H9 (cell line): ENCODE measurements at regions not wholly inside any gene's neighbourhood (a gene's known extent, or its start where the extent isn't known, plus 50 kb on each side); places are given as distances from the start of the nearest gene placed in this dataset.

Experiments used
- DNase-seq: peaks from one replicate; pipeline ENCODE4 v3.0.0-alpha.2; 2017
- H2AFZ ChIP-seq: one replicate; pipeline ENCODE4 v1.6.1; 2013; ENCODE audit warnings: mild to moderate bottlenecking, low read length, control low read depth, moderate library complexity
- H2AK5ac ChIP-seq: 2 replicates; pipeline ENCODE4 v1.6.1; 2013; ENCODE audit warnings: low read length, control low read depth, mixed read lengths; ENCODE audit not compliant: insufficient read length
- H2BK120ac ChIP-seq: one replicate; pipeline ENCODE4 v1.6.1; 2013; ENCODE audit warnings: low read depth, mild to moderate bottlenecking, low read length, control low read depth, inconsistent platforms; ENCODE audit not compliant: poor library complexity, severe bottlenecking
- H2BK12ac ChIP-seq: 2 replicates; pipeline ENCODE4 v1.6.1; 2013; ENCODE audit warnings: low read length, control low read depth, mixed read lengths, low read depth; ENCODE audit not compliant: insufficient read length
- H2BK15ac ChIP-seq: 2 replicates; pipeline ENCODE4 v1.6.1; 2013; ENCODE audit warnings: low read depth, low read length, control low read depth
- H2BK20ac ChIP-seq: one replicate; pipeline ENCODE4 v1.6.1; 2013; ENCODE audit warnings: low read depth, mild to moderate bottlenecking, low read length, control low read depth, inconsistent platforms; ENCODE audit not compliant: poor library complexity, severe bottlenecking
- H2BK5ac ChIP-seq: 2 replicates; pipeline ENCODE4 v1.6.1; 2013; ENCODE audit warnings: low read length, control low read depth, mixed read lengths; ENCODE audit not compliant: insufficient read length
- H3K14ac ChIP-seq: 2 replicates; pipeline ENCODE4 v1.6.1; 2013; ENCODE audit warnings: low read length, control low read depth; ENCODE audit not compliant: insufficient read depth
- H3K18ac ChIP-seq: 2 replicates; pipeline ENCODE4 v1.6.1; 2013; ENCODE audit warnings: low read depth, mild to moderate bottlenecking, mixed read lengths, low read length, control low read depth; ENCODE audit not compliant: insufficient read length
- H3K23ac ChIP-seq: 2 replicates; pipeline ENCODE4 v1.6.1; 2013; ENCODE audit warnings: low read length, control low read depth, mixed read lengths, low read depth; ENCODE audit not compliant: insufficient read length
- H3K23me2 ChIP-seq: 2 replicates; pipeline ENCODE4 v1.6.1; 2013; ENCODE audit warnings: low read depth, mild to moderate bottlenecking, mixed read lengths, low read length, control low read depth; ENCODE audit not compliant: insufficient read length, poor library complexity, severe bottlenecking
- H3K27ac ChIP-seq: 2 replicates; pipeline ENCODE4 v1.5.1; 2013; ENCODE audit warnings: low read length, control low read depth, mixed read lengths, low read depth; ENCODE audit not compliant: insufficient read length
- H3K27me3 ChIP-seq: 2 replicates; pipeline ENCODE4 v1.6.1; 2013; ENCODE audit warnings: low read length, control low read depth, inconsistent platforms; ENCODE audit not compliant: insufficient read depth
- H3K4ac ChIP-seq: 2 replicates; pipeline ENCODE4 v1.6.1; 2013; ENCODE audit warnings: low read depth, mild to moderate bottlenecking, control low read depth, inconsistent platforms, low read length, moderate library complexity
- H3K4me1 ChIP-seq: 2 replicates; pipeline ENCODE4 v1.6.1; 2013; ENCODE audit warnings: low read length, control low read depth, inconsistent platforms; ENCODE audit not compliant: insufficient read depth
- H3K4me2 ChIP-seq: 2 replicates; pipeline ENCODE4 v1.6.1; 2013; ENCODE audit warnings: low read length, control low read depth, mixed read lengths; ENCODE audit not compliant: insufficient read length, insufficient read depth
- H3K56ac ChIP-seq: 2 replicates; pipeline ENCODE4 v1.6.1; 2013; ENCODE audit warnings: low read depth, mild to moderate bottlenecking, mixed read lengths, low read length, control low read depth; ENCODE audit not compliant: insufficient read length
- H3K79me1 ChIP-seq: 2 replicates; pipeline ENCODE4 v1.6.1; 2013; ENCODE audit warnings: low read depth, mild to moderate bottlenecking, moderate library complexity, low read length, control low read depth, inconsistent platforms; ENCODE audit not compliant: insufficient read depth, poor library complexity, severe bottlenecking
- H3K79me2 ChIP-seq: 2 replicates; pipeline ENCODE4 v1.6.1; 2013; ENCODE audit warnings: low read length, control low read depth, inconsistent platforms; ENCODE audit not compliant: insufficient read depth
- H3K9ac ChIP-seq: 2 replicates; pipeline ENCODE4 v1.6.1; 2013; ENCODE audit warnings: low read length, control low read depth, mixed read lengths; ENCODE audit not compliant: insufficient read length; ENCODE audit errors: extremely low read depth
- H3K9me3 ChIP-seq: one replicate; pipeline ENCODE4 v1.6.1; 2013; ENCODE audit warnings: low read depth, low read length, inconsistent platforms; ENCODE audit not compliant: control insufficient read depth
- H3T11ph ChIP-seq: one replicate; pipeline ENCODE4 v1.6.1; 2013; ENCODE audit warnings: mild to moderate bottlenecking, low read length, control low read depth, inconsistent platforms
- H4K20me1 ChIP-seq: one replicate; pipeline ENCODE4 v1.6.1; 2013; ENCODE audit not compliant: control insufficient read depth, insufficient read length, insufficient read depth
- H4K5ac ChIP-seq: 2 replicates; pipeline ENCODE4 v1.6.1; 2013; ENCODE audit warnings: low read depth, mild to moderate bottlenecking, mixed read lengths, low read length, control low read depth; ENCODE audit not compliant: insufficient read length
- H4K8ac ChIP-seq: replicated peaks from 2 replicates; pipeline ENCODE4 v1.6.1; 2013; ENCODE audit warnings: low read length, control low read depth, mixed read lengths, low read depth; ENCODE audit not compliant: insufficient read length
- H4K91ac ChIP-seq: 2 replicates; pipeline ENCODE4 v1.6.1; 2013; ENCODE audit warnings: low read depth, mild to moderate bottlenecking, moderate library complexity, mixed read lengths, low read length, control low read depth; ENCODE audit not compliant: insufficient read length
- H3K27ac Mint-ChIP-seq, 3 experiments: 2 replicates in 2 of 3; 3 replicates in 1 of 3; pipeline ENCODE4 v1.8.0; 2020 to 2021; ENCODE audit warnings: mixed read lengths in 3 of 3, mild to moderate bottlenecking in 1 of 3, moderate library complexity in 1 of 3
- H3K27me3 Mint-ChIP-seq: 2 replicates; pipeline ENCODE4 v1.8.0; 2021; ENCODE audit warnings: low read depth, mild to moderate bottlenecking, moderate library complexity, mixed read lengths
- H3K36me3 Mint-ChIP-seq, 3 experiments: 2 replicates in 2 of 3; 3 replicates in 1 of 3; pipeline ENCODE4 v1.8.0; 2020 to 2021; ENCODE audit warnings: low read depth in 3 of 3, mixed read lengths in 3 of 3; ENCODE audit not compliant: insufficient read depth in 1 of 3
- H3K4me1 Mint-ChIP-seq, 2 experiments: 2 replicates each; pipeline ENCODE4 v1.8.0; 2020; ENCODE audit warnings: mixed read lengths in 2 of 2
- H3K4me3 Mint-ChIP-seq, 2 experiments: 2 replicates in 1 of 2; 3 replicates in 1 of 2; pipeline ENCODE4 v1.8.0; 2020 to 2021; ENCODE audit warnings: mild to moderate bottlenecking in 2 of 2, mixed read lengths in 2 of 2, moderate library complexity in 1 of 2
- H3K9me3 Mint-ChIP-seq, 2 experiments: 2 replicates in 1 of 2; 3 replicates in 1 of 2; pipeline ENCODE4 v1.8.0; 2020; ENCODE audit warnings: mild to moderate bottlenecking in 2 of 2, mixed read lengths in 2 of 2, moderate library complexity in 1 of 2
- CTCF ChIP-seq: fragments of 200-600 bp; sonication (generic); conservative IDR thresholded peaks from 3 replicates; pipeline ENCODE4 v1.8.0; 2021; ENCODE audit warnings: antibody characterized with exemption, mild to moderate bottlenecking
- WGBS: extraction: QIAGEN DNeasy Blood & Tissue Kit; methylation state at CpG from one replicate; pipeline ENCODE4 v1.1.7; 2013; ENCODE audit warnings: missing lambda C conversion rate, low lambda C conversion rate, mixed read lengths; ENCODE audit not compliant: insufficient read length; ENCODE audit errors: extremely low coverage; 5-methylcytosine and 5-hydroxymethylcytosine counted together

GRCh38 chr2:207463433-207463832 is 66.3 kb upstream of the CREB1 start:
- Mint-ChIP-seq H3K27me3 (peaks cover 1% of the 10 kb centered on the region; the same call in 1 of the 2 replicates), H3K36me3 (no peaks in the 10 kb centered on the region), H3K4me1 (peaks cover 25 to 29% of the 10 kb centered on the region in 2 experiments), H3K27ac (no peak overlapping the region; a peak in 1 of 7 replicates), H3K4me3 (no peak overlapping the region), H3K9me3 (no peaks in the 10 kb centered on the region)
- H3K79me1 ChIP-seq: no peaks in the 10 kb centered on the region
- WGBS: no CpG with 5 or more reads among the region's 8 CpGs
- H3K9me3 ChIP-seq: no peaks in the 10 kb centered on the region
- DNase-seq: no peak
- no peak overlapping the region for H3T11ph ChIP-seq
- no peak overlapping the region for H3K27ac ChIP-seq
- H4K5ac ChIP-seq: no peak overlapping the region
- H2BK120ac ChIP-seq: no peak overlapping the region
- no peaks in the 10 kb centered on the region for H3K27me3 ChIP-seq
- H3K4me2 ChIP-seq: no peak overlapping the region
- no peaks in the 10 kb centered on the region; the same call in 1 of the 2 replicates for H3K4me1 ChIP-seq
- H3K14ac ChIP-seq: no peak overlapping the region
- H3K56ac ChIP-seq: no peak overlapping the region
- no peaks in the 10 kb centered on the region for H4K20me1 ChIP-seq
- H2BK5ac ChIP-seq: no peak overlapping the region
- no peak overlapping the region for H3K4ac ChIP-seq
- no peak overlapping the region for H2BK12ac ChIP-seq
- no peak overlapping the region for H2BK15ac ChIP-seq
- no peaks in the 10 kb centered on the region for H3K79me2 ChIP-seq
- H2BK20ac ChIP-seq: no peak overlapping the region
- no peak overlapping the region for H3K18ac ChIP-seq
- H3K23me2 ChIP-seq: no peaks in the 10 kb centered on the region
- no peak for TF ChIP-seq CTCF
- H4K91ac ChIP-seq: no peak overlapping the region
- H2AK5ac ChIP-seq: no peak overlapping the region
- no peak overlapping the region for H4K8ac ChIP-seq
- no peak overlapping the region for H2AFZ ChIP-seq
- no peak overlapping the region for H3K9ac ChIP-seq
- no peak overlapping the region for H3K23ac ChIP-seq
